SKM-1 treated with dmso at 0.1 percent for 144 hours (cell line): ENCODE measurements at regions not wholly inside any gene's neighbourhood (a gene's known extent, or its start where the extent isn't known, plus 50 kb on each side); places are given as distances from the start of the nearest gene placed in this dataset.

ENCODE experiments used
- DNase-seq: peaks from one replicate; lab custom pipeline; 2025; ENCODE audit not compliant: unreplicated experiment; lab: John Stamatoyannopoulos, UW

DNA sequence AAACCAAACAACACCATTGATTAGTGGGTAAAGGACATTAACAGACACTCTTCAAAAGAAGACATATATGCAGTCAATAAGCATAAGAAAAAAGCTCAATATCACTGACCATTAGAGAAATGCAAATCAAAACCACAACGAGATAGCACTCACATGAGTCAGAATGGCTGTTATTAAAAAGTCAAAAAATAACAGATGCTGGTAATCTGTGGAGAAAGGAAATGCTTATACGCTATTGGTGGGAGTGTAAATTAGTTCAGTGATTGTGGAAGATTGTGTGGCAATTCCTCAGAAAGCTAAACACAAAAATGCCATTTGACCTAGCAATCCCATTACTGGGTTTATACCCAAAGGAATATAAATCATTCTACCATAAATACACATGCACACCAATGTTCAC, 182.6 kb downstream of the TRPC6 start:
- no peak for DNase-seq

DNA sequence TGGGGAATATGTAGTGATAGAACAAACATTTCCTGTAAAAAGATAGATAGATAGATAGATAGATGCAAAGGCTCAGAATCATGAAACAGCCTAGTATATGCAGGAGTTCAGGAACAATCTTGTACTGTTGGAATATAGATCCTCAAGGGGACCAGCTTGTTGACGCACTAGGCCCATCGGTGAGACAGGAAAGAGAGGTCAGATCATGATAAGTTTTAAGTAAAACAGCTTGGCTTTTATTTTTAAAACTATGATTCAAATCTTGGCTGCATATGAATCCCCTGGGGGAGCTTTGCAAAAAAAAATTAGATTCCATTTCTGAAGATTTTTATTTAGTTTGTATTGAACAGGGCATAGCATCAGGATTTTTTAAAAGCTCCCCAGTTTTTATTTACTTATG, 185.8 kb downstream of the TRPC6 start:
- DNase-seq, result no peak

DNA sequence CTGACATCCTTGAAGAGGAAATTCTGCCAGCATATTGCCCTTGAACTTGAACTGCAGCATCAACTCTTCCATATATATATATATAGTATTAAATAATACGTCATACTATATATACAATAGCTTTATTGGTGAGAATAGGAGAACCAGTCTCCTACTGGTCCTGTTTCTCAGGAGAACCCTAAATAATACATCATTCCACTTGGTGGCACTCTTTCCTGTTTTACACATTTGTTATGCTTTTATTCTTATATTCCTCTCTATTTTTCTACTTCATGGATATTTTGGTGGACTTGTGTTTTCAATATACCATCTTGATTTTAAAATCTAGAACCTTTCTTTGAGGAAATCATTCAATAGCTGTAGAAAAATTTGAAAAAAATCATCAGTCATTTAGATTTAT, 193.3 kb downstream of the TRPC6 start:
- DNase-seq, result no peak

DNA sequence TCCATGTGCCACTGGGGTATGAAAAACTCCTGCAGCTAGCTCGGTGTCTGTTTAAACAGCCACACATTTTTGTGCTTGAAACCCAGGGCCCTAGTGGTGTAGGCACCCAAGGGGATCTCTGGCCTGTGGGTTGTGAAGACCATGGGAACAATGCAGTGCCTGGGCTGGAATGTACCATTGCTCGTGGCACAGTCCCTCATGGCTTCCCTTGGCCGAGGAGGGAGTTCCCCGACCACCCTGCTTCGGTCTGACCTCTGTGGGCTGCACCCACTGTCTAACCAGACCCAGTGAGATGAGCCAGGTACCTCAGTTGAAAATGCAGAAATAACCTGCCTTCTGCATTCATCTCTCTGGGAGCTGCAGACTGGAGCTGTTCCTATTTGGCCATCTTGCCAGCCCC, 214.0 kb downstream of the TRPC6 start:
- DNase-seq, result no peak

DNA sequence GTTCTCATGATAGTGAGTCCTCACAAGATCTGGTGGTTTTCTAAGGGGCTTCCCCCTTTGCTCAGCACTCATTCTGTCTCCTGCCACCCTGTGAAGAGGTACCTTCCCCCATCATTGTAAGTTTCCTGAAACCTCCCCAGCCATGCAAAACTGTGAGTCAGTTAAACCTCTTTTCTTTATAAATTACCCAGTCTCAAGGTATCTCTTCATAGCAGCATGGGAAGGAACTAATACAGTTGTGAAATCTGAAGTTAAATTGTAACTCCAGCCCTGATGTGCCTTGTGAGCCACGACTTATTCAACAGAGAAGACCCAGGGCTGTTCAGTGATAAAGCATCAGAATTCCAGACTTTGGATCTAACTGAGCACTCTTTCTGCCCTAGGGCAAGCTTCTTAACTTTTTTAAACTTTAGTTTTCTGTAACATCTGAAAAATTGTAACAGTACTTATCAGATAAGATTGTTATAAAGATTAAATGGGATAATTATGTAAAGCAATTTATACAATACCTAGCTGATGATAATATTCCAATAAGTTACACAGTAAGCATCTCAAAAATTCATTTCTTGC, 220.0 kb downstream of the TRPC6 start:
- DNase-seq, result no peak

DNA sequence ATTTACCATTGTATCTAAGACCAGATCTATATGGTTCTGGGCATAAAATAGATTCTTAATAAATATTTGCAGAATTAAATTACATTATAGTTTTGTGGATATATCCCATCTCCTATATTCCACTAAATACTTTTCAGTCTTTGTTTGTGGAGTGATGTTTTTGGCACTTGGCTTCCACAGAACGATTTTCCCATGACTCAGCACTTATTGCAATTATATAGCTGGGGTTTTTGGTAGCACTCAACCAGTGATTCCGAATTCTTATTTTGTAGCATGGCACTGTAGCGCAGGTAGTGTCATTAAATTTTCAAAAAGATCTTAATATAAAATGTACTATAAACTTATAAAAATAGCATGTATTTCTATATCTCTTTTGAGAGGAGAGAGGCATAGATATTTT, 221.2 kb downstream of the TRPC6 start:
- DNase-seq, result no peak

DNA sequence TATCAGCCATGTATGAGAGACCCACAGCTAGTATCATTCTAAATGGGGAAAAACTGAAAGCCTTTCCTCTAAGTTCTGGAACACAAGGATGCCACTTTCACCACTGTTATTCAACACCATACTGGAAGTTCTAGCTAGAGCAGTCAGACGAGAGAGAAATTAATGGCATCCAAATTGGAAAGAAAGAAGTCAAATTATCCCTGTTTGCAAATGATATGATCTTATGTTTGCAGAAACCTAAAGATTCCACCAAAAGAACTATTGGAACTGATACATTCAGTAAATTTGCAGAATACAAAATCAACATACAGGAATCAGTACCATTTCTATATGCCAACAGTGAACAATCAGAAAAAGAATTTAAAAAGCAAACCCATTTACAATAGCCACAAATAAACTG, 226.0 kb downstream of the TRPC6 start:
- no peak for DNase-seq

DNA sequence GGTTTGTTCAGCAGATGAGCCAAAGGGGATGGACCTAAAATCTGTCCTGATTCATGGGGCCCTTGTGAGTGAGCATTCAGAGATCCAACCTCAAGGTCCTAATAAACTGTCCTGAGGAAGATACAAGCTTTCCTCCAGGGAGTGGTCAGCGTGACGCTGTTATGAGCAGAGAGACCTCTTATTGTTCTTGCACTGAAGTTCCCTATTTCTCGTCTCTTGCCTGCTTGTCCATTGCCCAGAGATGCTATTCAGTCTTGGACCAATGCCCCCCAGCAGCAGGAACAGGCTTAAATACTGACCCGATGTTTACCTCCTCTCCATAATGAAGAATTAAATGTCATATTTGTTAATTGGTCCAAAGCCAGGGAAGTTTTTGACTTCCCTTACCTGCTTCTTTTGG, 225.2 kb upstream of the PGR start:
- DNase-seq, result no peak

DNA sequence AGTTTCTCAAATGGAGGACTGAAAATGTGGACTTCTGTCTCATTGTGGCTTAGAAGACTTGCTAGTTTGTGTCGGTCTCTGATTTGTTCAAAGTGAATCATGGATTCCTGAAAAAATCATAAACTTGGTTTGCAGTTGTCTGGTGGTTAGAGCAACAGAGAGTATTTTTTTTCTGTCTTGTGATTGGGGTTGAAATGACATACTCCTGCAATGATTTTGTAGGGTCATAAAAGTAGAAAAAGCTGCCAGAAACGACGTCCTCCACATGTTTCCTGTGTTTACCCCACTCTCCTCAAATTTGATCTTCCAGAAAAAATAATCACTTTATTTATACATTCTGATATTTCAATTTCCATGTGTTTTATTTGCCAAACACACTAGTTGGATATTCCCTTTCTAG, 219.2 kb upstream of the PGR start:
- DNase-seq, result no peak

DNA sequence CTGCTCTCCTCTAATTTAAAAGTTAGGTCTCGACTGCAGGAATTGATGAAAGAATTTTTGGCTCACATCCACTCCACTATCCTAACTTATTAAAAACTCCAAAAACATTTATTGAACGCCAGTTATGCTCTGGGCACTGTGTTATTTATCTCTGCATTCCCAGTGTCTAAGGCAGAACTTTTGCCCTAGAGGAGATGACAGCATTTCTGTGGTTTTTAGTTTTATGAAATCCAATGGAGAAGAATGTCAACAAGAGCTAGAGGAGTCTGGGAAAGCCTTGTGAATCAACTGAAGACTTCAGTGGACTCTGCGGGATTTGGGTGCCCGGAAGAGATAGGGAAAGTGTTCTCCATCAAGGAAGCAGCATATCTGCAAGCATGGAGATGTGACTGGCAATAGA, 217.0 kb upstream of the PGR start:
- DNase-seq, result no peak

DNA sequence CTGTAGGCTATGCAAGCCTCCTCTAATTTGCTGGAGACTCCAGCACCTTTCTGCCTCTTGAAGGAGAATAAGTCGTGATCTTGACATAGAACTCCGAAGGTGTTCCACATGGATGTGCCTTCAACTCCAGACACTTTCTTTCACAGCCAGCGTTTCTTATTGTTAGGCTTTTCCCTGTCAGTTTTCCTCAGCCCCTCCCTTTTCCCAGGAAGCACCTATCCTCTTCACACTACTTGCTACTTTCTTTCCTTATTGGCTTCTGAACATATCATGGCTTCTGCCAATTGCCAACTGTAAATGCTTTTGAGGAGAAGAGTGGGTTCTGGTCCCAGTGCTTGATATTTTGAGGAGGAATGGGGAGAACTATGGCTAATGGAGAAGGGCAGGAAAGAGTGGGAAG, 216.3 kb upstream of the PGR start:
- DNase-seq, result no peak

DNA sequence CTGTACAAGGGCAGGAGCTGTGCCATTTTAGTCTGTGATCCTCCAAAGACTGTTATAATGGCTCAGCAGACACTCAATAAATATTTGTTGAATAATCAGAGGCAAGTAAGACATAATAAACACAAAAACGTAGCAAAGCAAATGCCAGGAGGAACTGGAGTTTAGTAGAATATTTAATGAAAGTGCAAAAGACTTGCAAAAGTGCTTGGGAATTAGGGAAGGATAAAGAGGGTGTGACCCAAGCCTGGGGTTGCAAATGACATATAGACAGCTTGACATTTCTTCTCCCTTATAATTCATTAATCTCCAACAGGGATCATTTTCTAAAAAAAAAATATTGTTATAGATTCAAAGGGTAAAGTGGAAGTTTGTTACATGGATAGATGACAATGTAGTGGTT, 212.7 kb upstream of the PGR start:
- DNase-seq, result no peak

DNA sequence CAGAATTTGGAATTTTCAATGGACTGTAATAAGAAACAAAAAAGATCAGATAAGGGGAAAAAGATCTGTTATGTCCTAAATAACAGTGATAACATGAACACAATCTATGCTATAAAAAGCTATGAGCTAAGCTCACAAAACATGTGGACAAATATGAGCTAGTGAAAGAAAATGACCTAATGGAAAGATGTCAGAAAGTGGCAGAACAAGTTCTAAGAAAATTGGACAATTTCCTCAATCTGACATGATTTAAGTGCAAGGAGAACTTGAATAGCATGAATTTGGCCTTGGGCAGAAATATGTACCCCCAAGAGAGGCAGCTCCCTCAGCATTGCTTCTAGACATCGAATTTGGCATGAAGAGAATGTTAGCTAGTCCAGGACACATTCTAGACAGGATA, 212.0 kb upstream of the PGR start:
- no peak for DNase-seq

DNA sequence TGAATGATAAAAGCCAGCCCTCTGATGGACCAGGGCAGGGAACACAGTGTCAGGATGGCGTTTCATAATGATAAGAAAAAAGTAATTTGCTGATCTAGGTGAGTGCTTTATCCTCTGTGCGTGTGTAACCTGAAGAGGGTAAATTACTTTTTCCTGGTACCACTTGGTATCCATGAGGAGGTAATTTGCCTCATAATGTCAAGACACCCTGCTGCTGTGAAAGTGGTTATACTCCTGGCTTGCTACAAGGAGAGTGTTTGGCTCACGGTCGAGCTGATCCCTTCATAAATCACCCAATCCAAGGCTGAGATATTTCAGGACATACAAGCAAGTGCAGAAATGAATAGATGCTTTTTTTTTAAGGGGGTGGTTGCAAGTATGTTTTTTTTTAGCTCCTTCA, 207.2 kb upstream of the PGR start:
- DNase-seq, result no peak

DNA sequence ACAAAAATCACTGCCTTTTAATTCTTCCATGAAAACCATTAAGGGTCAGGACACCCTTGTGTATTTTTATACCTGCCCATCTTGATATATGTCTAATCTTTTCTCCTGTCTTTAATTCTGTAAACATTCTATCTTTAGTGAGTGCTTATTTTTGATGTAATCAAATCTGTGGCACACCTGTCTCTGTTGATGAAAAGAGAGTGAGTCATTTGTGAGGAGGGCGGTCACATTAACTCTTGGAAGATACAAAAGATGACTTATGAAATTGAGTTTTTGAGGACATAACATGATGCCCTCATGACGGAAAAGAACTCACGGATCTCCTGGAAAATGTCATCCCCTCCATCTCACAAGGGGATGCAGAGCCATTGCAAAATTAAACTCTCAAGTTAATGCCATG, 206.5 kb upstream of the PGR start:
- DNase-seq, result no peak

DNA sequence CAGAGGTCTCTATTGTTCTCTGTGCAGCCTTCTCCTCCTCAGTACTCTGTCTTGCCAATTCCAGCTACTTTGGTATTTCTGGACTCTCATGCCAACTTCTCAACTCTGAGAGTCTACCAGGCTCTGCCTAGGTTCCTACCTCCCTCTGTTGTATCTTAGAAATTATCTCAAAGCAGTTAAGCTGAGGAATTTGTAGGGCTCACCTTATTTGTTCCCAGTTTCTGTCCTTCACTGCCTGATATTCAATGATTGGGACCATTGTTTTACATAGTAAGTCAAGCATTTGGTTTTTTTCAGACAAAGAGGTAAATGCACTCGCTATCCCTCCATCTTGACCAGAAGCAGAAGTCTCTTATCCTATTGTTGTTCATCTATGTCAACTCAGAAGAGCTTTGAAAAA, 205.0 kb upstream of the PGR start:
- no peak for DNase-seq

DNA sequence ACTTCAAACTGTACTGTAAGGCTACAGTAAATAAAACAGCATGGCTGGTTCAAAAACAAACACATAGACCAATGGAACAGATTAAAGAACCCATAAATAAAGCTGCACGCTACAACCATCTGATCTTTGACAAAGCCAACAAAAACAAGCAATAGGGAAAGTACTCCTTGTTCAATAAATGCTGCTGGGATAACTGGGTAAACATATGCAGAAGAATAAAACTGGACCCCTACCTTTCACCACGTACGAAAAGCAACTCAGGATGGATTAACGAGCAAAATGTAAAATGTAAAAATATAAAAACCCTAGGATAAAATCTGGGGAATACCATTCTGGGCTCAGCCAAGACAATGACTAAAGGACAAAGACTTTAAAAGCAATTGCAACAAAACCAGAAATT, 201.8 kb upstream of the PGR start:
- no peak for DNase-seq

DNA sequence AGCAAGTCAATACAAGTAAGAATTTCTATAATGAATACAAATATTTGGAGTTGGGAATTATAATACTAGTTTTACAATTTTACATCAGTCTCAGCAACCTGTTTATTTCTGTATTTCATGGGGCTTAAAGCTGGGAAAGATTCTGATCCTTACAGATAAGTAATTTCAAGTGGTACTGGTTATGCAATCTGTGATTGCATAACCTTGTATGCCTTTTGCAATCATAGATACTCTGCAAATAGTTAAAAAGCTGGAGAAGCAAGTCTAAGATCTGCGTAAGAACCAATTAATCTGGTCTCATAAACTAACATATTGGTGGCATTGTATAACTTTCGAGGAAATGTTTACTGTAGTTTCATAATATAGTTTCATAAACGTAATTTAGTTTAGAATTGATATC, 198.3 kb upstream of the PGR start:
- peak; percentile 12 for DNase-seq

DNA sequence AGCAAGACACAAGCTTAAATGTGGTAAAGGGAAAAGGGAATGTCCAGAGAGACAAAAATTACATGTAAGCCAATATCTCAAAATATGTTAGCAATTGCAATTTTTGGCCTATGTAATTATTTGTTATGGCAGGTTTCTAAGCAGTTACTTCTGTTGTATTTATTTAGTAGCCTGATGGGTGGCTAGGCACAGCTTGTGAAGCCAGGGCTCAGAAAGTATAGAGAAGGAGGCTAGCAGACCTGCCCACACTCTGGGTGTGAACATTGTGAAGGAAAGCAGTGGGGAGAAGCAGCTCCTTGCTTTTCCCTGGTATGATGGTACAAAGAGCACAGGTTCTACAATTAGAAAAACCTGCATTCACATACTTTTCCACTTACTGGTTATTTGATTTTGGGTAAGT, 196.5 kb upstream of the PGR start:
- DNase-seq, result no peak

DNA sequence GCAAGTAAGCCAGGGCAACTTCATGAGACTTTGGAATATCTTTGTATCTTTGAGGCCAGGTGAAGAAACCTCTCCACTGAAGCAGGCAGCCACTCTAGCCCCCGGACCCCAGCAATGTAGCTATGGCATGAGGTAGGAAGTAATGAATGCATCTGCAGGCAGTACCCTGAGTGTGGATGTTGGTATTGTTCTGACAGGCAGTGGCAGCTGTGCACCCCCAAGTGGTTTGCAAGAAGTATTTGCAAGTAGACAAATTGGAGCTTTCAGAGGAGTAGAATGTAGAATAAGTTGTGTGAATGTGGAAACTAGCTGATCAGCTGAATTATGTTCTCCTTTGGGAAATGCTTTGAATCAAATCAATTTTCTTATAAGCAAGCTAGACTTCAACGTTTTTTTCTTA, 194.4 kb upstream of the PGR start:
- DNase-seq, result no peak

DNA sequence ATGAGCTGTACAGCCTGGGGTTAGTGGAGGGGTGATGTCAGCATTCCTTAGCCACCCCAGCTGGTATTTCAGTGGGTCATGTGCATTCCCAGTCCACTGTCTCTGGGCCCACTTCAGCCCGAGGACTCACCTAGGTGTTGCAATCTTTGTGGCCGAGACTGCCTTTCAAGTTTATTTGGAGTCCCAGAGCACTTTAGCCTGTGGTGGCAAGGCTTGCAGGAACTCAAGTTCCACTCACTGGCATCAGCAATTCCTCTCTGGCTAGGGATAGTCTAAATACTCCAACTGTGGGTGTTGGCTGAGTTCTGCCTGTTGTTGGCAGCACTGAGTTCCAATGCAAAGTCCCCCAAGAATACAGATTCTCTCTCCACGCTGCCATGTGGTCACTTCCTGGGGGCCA, 191.6 kb upstream of the PGR start:
- DNase-seq, result no peak

DNA sequence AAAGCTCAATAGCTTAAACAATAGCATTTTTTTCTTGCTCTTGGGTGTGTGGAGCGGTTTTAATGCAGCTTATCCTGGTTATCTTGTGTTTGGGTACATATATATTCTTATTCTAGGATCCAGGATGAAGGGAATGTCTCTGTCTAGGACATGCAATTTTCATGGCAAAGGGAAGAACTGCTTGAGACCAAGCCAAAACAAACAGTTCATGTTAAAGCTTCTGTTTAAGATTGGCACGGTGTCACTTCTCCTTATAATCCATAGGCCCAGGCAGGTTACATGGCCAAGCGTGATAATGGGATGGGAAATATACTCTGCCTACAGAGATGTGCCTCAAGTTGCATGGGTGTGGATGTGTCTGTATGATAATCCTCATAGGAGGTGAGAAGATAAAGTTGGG, 177.1 kb upstream of the PGR start:
- DNase-seq, result no peak

DNA sequence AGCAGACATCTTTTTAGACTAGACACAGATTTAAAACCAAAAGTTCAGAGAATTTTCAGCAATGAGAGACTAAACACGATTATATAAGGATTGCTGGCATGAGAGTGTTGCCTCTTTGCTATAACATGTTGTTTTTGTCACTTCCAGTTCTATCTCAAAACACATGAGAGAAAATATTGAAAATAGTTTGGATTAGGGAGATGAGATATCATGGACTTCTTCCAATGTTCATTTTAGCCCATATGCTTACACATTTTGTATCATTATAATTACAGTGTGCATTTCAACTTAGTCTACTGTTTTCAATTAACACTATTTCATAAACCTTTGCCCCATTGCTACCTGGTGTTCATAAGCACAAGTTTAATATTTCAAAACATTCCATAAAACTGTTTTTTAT, 175.9 kb upstream of the PGR start:
- DNase-seq, result no peak

DNA sequence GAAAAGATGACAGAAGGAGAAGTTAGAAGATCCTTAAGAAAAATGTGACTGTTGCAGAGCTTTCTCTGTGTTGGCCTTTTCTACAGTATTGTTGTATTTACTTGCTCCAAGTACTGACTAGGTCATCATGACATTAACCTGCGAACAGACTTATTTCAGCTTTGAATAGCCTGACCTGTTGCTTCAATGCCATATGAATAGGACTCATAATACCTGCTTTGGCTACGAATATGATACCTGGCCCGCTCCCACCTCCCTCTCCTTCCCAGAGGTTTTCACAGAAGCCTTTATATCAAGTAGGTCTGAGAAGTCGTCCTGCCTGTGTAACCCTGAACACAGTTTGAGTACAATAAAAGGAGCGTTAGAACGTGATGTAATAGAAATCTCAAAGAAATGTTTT, 169.6 kb upstream of the PGR start:
- no peak for DNase-seq
